NOMO-1 treated with dmso at 0.1 percent for 144 hours (cell line): ENCODE measurements at regions not wholly inside any gene's neighbourhood (a gene's known extent, or its start where the extent isn't known, plus 50 kb on each side); places are given as distances from the start of the nearest gene placed in this dataset.
"Not testable (repeated sequence)": the region's sequence is repeated elsewhere in the genome, so short reads cannot be mapped to it uniquely, and the experiment has no call there.

Experiments
- DNase-seq: peaks from one replicate; lab custom pipeline; 2025; ENCODE audit not compliant: unreplicated experiment; lab: John Stamatoyannopoulos, UW

GRCh38 chr1:198809247-198809646, 170.4 kb downstream of the PTPRC start:
- no peak for DNase-seq

GRCh38 chr1:198811449-198811848, 172.6 kb downstream of the PTPRC start:
- no peak for DNase-seq

- no peak for DNase-seq
These were observed 184.8 kb downstream of the PTPRC start for GRCh38 chr1:198823626-198824025.

- no peak for DNase-seq
These were observed 186.4 kb downstream of the PTPRC start for GRCh38 chr1:198825254-198825653.

GRCh38 chr1:198829356-198829755, 190.5 kb downstream of the PTPRC start:
- DNase-seq = no peak

GRCh38 chr1:198829944-198830343, 191.1 kb downstream of the PTPRC start:
- DNase-seq = no peak

GRCh38 chr1:198830412-198830811, 191.6 kb downstream of the PTPRC start:
- DNase-seq = no peak

GRCh38 chr1:198833706-198834503, 195.1 kb downstream of the PTPRC start:
- DNase-seq = no peak

GRCh38 chr1:198837278-198838021, 198.6 kb downstream of the PTPRC start:
- DNase-seq = peak; percentile 37

- no peak for DNase-seq
These were observed 199.1 kb downstream of the PTPRC start for GRCh38 chr1:198838022-198838342.

GRCh38 chr1:198841477-198841876, 202.6 kb downstream of the PTPRC start:
- peak; percentile 59 for DNase-seq

- DNase-seq = no peak
These were observed 203.8 kb downstream of the PTPRC start for GRCh38 chr1:198842686-198843085.

- DNase-seq = no peak
These were observed 206.4 kb downstream of the PTPRC start for GRCh38 chr1:198845271-198845670.

- no peak for DNase-seq
These were observed 207.0 kb downstream of the PTPRC start for GRCh38 chr1:198845851-198846250.

- DNase-seq = no peak
These were observed 207.7 kb downstream of the PTPRC start for GRCh38 chr1:198846556-198846955.

- DNase-seq = no peak
These were observed 209.4 kb downstream of the PTPRC start for GRCh38 chr1:198848206-198848605.

- DNase-seq = no peak
These were observed 209.8 kb downstream of the PTPRC start for GRCh38 chr1:198848649-198849048.

GRCh38 chr1:198849093-198849492, 210.3 kb downstream of the PTPRC start:
- no peak for DNase-seq

GRCh38 chr1:198850196-198850595, 211.4 kb downstream of the PTPRC start:
- no peak for DNase-seq

- not testable (repeated sequence) for DNase-seq
These were observed 212.1 kb downstream of the PTPRC start for GRCh38 chr1:198850966-198851365.

GRCh38 chr1:198856601-198857000, 217.8 kb downstream of the PTPRC start:
- DNase-seq = no peak

- no peak for DNase-seq
These were observed 219.2 kb downstream of the PTPRC start for GRCh38 chr1:198858033-198858432.
